GM18519 (cell line): ENCODE measurements at regions not wholly inside any gene's neighbourhood (a gene's known extent, or its start where the extent isn't known, plus 50 kb on each side); places are given as distances from the start of the nearest gene placed in this dataset.
"Not testable (repeated sequence)": the region's sequence is repeated elsewhere in the genome, so short reads cannot be mapped to it uniquely, and the experiment has no call there.

ENCODE experiments used
- ATAC-seq: cut with Tn5 transposase; IDR thresholded peaks from one replicate; pipeline ENCODE4 v1.9.1; 2021; ENCODE audit warnings: mild to moderate bottlenecking, moderate library complexity; ENCODE audit not compliant: unreplicated experiment, low FRiP score

DNA sequence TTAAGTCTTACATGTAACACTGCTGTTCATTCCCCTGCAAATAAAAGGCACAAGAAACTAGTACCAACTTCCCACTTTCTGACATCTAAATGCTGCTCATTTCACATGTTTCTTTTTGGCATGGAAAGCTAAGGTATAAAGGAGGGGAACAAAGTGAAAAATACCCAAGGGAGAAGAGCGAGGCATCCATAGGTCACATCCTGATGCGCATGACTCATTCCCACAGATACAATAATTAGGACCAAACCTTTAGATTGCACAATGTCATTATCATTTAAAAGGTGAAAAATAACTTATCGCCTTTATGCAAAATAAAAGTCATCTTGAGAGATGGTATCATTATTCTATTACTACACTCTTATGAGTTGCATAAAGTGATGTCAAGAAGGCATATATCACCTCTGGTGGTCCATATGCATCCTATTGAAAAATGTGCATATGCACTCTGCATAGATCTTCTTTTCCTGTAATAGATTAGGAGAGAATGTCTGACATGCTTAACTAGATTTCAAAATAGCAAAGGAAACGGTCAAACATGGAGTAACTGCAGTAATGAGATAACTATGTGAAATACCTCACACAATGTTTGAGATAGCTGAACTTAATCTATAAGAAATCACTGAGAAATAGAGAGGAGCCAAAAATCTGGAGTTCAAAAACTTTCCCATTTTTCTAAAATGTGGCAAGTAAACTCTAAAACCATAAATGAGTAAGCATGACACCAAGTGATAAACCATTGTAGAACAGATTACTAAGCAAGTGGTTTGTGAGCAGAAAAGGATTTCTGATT is 382.5 kb upstream of the TMTC1 start:
- ATAC-seq: no peak

DNA sequence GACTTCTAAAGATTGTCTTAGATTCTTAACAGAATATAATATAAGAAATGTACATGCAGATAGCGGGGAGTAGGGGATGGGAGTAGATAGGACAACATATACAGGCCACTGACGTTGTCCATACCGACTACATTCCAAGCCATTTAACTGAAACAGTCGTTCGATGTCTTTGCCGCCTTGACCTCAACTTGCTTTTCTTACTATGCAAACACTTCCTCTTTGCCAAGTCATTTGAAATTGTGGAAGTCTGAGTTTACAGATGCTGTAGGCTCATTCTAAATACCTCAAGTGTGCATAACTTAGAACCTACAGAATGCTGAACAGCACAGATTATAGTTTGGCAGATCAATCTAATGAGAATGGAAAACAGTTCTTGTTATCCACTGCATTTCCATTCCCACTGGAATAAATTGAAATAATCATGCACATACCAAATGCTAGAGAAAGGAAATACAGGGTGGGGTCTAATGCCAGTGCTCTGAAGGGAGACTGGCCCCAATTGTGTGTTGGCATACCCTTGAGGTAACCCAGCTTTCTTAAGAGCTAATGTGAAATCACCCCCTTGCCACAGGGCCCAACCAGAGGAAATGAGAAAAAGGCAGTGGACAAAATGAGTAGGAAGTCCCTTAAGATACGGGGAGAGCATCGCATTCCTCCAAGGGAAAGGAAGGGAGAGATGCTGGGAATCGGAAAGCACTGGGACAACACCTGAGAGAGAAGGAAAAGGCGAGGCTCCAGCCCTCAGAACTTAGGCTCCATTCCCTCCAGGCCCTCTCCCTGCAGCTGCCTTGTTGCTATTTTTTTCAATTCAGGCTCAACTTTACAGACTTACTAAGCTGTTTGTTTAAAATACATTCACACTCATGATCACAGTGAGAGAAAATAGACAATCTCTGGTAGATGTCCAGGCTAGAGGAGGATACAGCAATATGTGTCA is 380.9 kb upstream of the TMTC1 start:
- no peak for ATAC-seq

DNA sequence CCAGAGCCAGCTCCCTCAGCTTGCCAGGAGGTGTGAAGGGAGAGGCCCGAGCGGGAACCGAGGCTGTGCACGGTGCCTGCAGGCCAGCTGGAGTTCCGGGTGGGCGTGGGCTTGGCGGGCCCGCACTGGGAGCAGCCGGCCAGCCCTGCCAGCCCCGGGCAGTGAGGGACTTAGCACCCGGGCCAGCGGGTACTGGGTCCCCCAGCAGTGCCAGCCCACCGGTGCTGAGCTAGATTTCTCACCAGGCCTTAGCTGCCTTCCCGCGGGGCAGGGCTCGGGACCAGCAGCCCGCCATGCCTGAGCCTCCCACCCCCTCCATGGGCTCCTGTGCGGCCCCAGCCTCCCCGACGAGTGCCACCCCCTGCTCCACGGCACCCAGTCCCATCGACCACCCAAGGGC is 373.1 kb upstream of the TMTC1 start:
- ATAC-seq: not testable (repeated sequence)

DNA sequence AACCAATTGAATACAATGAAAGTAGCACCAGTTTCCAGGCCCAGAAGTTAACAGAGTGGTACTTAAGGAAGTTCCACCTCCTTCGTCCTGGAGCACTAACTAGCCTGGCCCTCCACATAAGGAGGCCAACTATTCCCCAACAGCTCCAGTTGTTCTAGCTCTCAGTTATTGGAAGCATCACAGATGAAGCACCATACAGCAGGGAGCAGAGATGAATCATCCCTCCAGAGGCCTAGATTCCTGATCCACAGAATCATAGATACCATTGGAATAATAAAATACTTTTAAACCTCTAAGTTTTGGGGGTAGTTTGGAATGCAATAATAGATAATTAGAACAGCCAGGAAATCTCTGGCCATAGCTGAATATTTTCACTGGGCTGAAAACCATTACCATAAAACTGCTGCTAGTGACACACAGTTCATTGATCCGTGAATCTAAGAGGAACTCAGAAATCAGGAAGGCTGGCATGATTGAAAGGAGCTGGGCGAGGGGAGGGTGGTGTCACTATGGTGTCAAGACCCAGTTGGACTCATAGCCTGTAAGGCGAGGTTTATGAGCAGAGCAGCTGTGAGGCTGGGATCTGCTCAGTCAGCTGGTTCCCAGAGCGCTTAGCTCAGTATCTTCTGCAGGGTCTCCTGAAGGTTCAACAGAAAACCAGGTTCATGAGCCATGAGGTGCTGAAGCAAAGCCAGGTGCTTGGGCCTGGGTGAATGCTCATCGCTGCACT is 371.4 kb upstream of the TMTC1 start:
- no peak for ATAC-seq

DNA sequence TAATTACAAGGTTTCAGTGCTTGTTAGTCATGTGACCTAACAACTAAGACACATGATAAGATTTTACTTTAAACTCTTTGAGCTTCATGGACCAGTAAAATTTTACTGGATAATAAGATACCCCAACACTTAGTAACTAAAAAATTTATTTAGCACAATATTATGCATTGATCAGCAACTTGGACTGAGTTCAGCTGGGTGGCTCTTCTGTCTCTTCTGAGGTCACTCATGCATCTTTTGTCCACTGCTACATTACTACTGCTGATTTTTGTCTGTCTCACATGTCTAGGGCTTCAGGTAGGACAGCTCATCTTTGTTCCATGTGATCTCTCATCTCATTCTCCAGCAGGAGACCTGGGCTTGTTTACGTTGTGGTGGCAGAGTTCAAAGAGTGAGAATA is 370.2 kb upstream of the TMTC1 start:
- no peak for ATAC-seq

DNA sequence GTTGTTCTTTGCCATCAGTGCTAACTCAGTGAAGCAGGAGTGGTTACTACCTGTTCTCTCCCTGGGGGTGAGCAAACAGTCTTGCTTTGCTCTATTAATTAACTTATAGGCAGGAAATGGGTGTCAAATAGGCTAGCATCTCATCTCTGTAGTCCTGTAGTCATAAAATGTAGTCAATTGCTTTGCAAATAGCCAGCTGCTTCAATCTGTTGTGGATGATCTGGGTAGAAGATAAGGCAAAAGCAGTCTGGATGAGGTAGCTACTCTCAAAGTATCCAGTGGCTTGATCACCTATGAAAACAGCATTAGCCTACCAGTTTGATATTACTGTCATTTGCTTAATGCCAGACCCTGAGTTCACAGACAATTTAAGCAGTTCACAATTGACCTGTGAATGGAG is 369.0 kb upstream of the TMTC1 start:
- no peak for ATAC-seq

DNA sequence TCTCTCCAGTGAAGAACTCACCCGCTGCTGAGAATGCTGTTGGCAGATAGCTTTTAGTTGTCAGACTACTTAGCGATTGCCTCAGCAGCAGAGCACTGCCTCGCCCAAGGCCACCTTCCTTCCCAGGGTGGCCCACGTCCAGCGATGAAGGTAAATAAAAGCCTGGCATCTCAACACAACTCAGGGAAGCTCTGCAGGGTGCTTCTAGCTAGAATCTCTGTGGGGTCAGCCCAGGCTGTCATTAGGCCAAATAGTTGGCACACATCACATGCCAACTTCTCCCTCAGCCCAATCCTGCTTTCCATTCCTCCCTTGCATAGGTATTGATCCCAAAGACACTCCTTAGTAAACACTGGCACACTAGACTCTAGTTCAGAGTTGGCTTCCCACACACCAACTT is 368.1 kb upstream of the TMTC1 start:
- no peak for ATAC-seq

DNA sequence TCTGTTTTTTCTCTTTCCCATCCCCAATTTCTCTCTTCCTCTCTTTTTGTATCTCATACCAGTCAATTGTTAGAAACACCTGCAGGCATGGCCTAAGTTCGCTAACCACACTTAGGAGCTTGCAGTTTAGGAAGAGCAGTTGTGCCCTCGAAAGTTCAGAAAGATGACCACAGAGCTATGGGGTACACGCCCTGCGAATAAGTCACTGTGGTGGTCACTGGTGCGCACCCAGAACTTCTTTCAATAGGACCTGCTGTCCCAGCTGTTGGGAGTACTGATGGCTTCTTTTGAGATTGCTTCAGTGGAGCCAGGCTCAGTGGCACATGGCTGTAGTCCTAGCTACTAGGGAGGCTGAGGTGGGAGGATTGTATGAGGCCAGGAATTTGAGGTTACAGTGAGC is 362.8 kb upstream of the TMTC1 start:
- ATAC-seq: no peak

DNA sequence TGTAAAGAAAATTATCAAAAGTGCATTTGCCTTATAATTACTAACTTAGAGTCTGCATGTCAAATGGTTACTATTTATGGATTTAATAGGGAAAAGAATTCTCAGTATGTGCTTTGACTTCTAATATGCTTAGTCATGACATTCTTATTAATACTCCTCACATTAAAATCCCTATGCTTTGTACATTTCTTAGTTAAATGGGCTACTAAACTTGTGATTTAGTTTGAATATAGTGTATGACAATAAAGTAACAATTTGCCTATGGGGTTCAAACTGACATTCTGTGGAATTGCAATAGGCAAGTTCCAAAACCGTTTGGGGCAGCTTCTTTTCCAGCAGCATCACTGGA is 361.9 kb upstream of the TMTC1 start:
- no peak for ATAC-seq

DNA sequence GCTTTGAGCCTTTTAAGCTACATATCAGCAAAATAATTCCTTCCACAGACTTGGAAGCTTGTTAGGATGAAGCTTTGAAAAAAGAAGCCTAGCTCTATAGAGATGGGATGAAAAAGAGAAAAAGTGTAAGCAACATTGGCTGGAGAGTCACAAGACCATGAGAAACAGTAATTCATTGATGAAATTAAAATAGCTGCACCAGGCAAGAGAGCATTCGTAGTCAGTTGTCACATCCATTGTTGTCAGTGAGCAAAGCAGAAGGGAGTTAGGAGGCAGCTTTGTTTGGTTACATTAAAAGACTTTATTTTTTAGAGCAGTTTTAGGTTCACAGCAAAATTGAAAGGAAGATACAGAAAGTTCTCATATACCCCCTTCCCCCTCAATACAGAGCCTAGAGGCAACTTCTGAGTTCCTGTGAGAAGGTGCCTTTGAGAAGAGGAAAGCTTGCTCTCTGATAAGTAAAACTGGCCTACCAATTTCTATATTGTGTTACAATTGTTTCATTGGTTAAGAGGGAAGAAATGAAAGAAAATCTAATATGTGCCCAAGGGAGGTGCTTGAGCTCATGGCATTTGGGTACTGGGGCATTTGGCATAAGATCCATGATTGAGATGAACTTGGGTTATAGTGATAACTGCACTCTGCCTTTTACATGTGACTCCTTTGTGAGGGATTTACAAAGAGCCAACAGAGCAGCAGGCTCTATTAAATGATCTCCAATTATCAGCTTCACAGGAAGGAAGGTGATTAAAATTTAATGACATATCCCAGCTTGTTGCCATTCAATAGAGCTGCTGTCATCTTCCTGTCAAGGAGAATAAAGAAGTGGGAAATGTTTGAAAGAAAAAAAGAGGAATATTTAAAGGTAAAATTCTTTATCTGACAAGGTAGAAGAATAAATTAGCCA is 361.3 kb upstream of the TMTC1 start:
- no peak for ATAC-seq

DNA sequence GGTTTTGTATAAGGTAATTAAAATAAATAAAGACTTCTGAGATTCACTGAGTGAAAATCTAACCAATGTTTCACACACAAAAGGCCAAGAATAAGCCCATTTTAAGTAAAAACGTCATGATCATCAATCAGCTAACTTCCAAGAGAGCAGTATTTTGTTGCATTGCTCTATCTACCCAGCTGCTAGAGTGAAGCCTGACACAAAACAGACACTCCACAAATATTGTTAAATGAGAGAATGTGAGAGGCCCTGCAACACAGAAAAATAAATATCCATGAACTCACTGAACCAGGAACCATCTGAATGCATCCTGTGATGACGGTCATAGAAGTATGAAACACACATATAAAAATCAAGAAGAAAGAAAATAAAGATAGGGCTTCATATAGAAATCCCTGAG is 358.6 kb upstream of the TMTC1 start:
- ATAC-seq: no peak

DNA sequence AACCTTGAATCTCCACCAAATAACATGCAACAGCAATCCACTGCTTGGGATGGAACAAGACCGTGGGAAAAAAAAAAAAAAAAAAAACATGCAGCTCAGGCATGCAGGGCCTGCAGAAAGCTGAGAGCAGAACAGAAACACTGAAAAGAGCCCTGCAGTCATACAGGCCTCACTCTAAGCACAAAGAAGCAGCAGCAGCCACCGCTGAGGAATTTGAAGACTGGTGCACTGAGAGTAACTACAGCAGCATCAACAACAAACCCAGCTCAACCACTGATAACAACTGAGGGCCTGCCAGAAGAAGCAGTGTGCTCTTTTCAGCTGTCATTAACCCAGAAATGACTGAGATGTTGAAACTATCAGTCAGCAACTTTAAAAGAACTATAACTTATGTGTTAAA is 354.7 kb upstream of the TMTC1 start:
- ATAC-seq: no peak

DNA sequence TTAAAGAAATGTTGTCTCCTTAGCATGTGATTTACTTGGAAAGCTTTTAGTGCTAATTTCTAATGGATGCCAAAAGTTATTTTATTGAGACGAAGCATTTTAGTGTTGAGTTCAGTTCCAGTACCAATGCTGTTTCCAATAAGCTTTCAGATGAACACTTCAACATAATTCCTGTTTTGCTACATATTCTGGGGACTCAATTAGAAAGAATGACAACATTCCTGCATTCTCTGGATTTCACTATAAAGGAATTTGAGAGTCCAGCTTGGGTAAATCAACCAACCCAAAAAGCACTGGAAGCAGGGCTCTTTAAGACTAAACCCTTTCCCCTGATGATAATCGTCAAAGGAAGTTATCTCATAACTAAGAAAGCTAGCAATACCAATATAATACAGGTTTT is 353.0 kb upstream of the TMTC1 start:
- ATAC-seq: no peak

DNA sequence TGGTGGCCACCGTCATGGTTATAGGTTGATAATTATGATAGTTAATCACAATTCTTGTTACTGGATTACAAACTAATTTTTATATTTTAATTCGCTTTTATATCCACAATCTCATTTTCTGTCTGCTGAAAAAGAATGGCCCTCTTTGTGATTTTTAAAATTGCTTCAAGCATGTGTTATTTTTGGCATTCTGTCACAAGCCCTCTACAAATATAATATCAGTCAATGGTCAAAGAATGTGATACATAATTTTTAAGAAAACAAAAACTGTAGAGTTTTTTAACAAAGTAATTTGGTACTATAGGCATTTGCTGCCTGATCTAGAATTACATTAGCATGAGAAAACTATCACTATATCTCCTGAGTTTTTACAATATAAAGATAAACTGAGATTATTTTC is 352.0 kb upstream of the TMTC1 start:
- ATAC-seq: no peak

DNA sequence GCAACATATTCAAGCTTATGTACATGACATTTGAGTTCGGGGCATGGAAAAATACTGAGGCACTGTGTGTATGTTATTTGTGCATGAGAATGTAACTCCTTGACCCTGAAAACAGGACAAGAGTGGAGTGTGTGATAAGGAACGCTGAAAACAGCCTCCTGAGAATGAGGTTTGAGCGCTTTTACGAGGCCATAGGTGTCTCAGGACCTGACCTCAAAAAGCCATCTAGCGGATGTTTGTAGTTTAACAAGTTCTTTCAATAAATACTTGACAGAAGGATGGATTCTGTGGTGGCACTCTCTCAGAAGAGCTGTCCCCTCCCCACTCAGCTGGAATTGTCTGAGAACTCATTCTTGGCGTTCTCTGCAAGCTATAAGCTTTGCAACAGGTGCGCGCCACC is 350.5 kb upstream of the TMTC1 start:
- no peak for ATAC-seq

DNA sequence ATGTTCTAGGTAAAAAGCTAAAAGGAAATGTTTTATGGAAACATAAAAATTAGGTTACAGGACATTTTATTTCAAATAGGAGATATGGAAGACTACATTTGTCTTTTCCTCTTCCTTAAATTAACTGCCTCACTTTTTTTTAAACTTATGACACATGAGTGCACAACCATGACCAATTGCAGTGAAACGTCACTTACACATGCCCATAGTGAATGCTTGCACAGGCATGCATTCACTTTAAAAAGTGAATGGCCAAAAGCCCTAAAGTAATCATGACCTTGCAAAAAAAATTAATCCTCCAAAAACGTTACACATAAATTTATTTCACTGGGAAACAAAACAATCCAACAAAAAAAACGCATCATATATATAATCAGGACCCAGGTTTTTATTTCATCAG is 343.2 kb upstream of the TMTC1 start:
- no peak for ATAC-seq

DNA sequence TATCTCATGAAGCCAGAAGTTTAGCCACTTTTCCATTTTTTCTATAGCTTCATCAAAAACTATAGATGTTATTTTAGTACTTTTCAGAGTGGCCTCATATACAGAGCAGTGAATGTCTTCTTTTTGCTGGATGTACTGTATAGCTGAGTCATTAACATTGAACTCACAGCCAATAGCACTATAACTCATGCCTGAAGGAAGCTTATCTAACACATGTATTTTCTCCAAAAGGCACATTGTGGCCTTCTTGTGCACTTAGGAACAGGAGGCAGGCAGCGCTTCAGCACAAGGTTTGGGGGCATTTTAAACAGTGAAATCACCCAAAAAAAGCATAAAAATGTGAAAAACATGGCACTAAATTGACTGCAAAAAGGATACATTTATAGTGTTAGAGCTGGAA is 336.8 kb upstream of the TMTC1 start:
- no peak for ATAC-seq

DNA sequence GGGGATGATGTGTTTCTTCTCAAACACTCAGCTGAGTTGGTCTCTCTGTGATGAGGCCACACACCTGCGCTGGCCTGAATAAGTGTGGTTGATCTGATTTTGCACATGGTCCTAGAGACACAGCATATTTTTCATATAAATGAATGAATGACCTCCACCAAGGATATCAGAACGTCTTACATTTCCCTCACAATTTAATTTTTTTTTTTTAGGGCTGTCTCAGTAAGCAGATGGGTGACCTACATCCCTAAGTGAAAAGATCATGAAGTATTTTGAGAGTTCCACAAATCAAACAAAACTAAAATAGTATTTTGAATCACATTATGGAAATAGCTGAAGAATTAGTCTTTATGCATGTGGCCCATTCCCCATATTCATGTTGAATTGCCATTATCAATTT is 333.7 kb upstream of the TMTC1 start:
- ATAC-seq: no peak

DNA sequence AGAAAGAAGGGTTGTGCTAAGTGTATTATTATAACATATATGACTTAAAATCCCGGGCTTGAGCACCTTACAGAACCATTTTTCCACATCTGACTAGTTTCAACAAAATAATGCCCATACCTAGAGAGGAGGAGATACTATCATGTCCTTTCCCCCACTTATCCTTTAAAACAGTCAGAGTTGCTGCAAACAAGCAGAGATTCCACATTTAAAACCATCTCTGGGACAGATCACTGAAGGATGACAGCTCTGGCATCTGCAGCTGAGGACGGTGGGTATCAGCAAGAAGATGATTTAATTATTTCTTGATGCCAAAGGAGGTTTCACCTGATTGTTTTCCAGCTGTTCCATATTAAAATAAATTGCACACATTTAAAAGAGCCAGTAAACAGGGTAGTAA is 328.0 kb upstream of the TMTC1 start:
- ATAC-seq: no peak

DNA sequence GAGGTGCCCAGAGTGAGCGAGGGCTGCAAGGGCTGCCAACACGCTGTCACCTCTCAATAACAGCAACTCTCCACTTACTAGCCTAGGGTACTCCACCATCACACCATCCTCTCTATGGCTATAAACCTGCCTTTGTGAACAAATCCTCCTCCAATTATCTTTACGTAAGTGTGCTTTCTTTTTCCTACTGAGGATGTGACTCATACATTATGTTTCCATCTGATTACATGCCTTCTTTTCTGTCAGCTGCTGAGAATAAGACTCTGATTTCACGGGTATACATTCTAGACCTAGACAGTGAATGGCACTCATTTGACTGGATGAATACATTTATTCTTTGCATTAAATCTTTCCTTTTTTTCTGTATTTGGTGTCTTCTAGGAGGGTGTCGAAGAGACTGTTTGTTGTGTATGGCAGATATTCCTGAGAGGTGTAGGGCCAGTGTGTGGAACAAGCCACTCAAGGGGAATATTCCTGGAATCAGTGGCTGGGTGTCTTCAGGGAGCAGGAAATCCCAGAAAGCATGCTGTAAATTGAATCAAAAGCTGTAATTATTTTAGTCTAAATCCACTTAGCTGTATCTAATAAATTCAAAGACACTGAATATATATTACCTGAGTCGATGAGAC is 327.3 kb upstream of the TMTC1 start:
- no peak for ATAC-seq
